ENCODE measurements at regions not wholly inside any gene's neighbourhood (a gene's known extent, or its start where the extent isn't known, plus 50 kb on each side); places are given as distances from the start of the nearest gene placed in this dataset.

DNA sequence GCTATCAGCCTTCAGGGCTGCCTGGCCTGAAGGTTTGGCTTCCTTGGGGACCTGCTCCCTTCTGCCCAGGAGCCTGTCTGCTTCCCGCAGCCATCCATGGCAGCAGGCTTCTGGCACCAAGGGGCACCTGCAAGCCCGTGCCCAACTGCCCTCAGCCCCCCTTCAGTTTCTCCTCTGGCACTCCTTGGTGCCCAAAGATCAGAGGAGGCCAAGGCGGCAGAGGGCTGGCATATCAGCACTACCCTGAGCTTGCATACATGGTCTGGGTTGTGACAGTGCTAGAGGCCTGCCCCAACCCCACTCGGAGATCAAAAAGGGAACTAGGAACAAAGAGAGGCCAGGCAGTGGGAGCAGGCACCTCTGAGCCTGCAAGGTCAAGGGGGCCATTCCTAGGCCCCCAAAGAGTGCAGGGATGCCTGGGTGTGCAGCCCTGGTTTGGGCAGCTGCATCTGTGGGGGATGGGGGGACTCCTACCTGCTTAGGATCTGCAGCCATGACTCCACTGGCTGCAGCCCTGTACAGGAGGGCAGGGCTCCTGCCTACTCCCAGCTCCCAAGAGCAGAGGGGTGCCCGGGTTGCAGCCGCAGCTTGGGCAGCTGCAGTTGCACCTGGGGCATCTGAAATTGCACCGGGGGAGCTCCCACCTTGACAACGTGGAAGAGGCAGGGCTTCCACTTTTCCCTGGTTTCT lies 76.2 kb upstream of the TP63 start:
- DNase-seq (ENCODE audit: low read depth in 2 of 2), result no peak

DNA sequence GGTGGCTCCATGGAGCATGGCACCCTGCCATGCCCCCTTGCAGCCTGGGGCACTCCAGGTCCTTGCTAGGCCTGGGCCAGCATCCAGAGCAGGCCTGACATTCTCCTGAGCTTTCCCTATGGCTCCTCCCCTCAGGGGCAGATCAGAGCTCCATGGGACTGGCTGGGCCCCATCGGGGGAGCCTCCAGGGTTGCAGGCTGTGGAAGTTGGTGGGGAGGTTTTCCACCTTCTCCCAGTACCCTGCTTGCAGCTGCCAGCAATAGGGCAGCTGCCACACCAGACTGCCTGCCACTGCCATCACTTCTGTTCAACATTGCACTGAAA lies 75.7 kb upstream of the TP63 start:
- DNase-seq (ENCODE audit: low read depth in 2 of 2), result no peak

DNA sequence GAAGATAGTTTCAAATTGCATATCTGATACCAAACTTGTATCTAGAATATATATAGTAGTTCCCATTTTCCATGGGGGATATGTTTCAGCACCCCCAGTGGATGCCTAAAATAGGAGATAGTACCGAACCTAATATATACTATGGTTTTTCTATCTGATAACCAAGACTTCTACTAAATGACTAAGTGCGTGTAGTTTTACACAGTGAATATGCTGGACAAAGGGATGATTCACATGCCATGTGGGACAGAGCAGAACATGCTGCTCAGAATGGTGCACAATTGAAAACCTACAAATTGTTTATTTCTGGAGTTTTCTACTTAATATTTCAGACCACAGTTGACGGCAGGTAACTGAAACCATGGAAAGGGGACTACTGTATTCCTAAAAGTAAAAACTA lies 73.4 kb upstream of the TP63 start:
- no peak for DNase-seq (ENCODE audit: low read depth in 2 of 2)

DNA sequence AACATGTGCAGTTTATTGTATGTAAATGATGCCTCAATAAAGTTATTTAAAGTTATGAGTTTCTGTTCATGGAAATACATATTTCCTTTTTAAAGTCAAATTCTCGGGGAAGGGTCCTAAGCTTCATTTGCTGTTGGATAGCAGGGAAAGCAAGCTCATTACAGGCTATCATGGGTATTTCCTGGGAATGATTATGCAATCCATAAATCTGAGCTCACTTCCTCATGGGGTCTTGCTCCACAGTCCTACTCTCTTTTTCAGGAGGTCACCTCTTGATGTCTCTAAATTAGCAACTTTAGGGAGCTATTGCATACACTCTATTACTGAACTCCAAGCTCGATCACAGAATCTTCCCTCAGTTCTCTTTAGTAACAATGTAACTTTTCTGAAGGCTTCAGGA lies 69.9 kb upstream of the TP63 start:
- no peak for DNase-seq (ENCODE audit: low read depth in 2 of 2)

DNA sequence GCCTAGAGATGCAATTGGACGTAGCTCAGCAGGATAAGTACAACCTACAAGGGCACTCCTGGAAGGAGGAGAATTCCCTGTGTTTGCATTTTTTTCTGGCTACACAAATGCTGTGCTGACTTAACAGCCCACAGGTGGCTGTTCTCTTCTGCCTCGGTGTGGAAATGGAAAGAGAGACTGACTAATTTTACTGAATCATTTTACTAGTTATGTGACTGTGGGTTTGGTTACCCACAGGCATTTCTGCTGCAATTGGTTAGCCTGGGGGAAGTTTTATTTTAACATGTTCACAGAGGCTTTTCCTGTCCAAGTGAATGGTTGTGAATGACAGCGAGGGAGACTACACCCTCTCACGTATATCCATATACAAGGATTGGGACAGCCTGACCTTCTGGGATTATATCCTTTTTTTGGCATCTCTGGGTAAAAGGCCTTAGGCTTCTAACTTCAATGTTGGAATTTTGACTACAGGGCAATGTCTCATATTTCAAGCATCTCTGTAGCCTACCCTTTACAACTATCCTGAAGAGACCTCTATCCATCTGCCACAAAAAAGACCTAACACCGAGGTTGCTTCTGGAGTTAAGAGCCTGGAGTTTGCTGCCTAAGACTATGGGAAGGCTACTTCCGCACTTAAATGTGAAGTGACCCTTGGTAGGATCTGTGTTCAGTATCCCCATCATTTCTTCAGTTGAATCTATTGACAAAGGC lies 67.2 kb upstream of the TP63 start:
- no peak for DNase-seq (ENCODE audit: low read depth in 2 of 2)

DNA sequence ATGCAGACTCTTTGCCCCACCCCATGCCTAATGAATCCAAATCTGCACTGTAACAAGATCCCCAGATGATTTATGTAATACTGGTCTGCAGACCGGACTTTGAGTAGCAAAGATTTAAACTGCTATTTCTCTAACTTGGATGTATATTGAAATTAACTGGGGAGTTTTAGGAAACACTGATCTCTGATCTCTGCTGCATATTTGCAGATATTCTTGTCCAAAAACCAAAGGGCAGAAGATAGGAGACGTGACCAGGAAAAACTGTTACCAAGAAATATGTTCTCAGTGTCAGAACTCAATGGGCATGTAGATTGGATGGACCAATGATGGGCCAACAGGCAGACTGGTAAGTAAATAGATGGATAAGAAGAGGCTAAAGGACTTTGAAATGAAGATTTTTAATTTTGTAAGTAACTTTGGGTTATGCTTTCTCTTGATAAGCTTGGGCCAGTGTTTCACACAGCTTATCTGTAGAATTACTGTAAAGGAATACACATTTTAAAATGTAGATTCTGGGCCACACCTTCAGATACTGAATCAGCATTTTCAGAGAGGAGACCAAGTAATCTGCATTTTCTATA lies 64.5 kb upstream of the TP63 start:
- DNase-seq (ENCODE audit: low read depth in 2 of 2), result no peak

DNA sequence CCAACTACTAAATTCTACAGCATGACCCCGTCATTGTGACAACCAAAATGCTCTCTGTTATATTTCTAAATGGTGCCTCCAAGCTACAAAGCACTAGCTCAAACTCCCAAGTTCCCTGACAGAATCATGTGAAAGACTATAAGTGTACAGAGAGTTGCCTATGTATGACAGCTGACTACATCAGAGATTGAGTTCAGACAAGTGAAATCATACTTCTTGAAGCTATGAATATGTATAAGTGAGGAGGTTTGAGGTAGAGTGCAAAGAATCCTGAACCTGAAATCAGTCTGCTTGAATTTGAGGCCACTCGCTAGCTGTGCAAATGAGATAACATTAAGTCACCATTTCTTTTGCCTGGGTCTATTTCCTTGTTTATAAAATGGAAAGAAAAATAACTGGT lies 63.9 kb upstream of the TP63 start:
- DNase-seq (ENCODE audit: low read depth in 2 of 2), result no peak

DNA sequence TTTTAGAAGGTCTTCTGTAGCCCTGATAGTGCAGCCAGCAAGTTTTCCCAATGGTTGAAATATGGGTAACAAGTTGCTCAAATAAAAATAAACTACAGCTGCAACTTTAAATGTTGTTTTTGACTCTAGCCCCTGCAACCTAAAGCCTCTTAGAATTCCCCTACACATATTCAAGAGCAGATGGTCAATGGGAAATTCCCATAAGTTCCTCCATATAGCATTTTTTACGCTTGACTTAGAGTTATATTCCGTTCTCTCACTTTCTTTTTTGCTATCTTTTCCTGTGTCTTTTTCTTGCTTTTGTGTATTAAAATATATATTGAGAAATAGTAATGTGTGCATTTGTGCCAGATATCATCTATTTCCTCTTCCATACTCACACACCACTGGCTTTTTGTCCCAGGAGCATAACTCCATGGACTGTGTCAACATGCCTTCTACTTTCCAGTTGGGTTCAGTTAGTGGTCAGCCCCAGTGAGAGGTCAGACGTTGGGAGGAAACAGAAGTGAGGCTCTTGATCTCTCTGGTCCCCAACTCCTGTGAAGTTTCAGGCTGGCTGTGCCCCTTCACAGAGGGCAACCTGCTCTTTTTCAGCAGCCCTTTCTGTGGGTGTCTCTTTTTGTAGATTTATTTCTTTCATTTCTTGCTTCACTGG lies 63.3 kb upstream of the TP63 start:
- no peak for DNase-seq (ENCODE audit: low read depth in 2 of 2)

DNA sequence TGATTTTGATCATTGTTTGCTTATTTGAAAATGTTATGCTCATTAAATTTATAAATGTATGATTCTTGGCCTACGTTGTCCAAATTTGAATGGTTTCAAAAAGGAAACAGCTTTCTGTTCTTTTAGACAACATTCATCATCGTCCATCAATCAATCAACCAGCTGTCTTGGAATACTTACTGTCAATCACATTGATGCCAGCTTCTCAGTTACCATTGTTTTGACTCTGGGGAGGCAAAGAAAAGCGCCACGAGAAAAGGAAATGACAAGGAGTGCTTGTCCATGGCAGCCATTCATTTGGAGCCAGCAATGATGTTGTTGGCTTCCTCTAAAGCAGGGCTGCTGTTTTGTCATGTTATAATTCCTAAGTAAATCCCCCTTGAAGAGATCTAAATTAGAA lies 62.2 kb upstream of the TP63 start:
- DNase-seq (ENCODE audit: low read depth in 2 of 2), result no peak

DNA sequence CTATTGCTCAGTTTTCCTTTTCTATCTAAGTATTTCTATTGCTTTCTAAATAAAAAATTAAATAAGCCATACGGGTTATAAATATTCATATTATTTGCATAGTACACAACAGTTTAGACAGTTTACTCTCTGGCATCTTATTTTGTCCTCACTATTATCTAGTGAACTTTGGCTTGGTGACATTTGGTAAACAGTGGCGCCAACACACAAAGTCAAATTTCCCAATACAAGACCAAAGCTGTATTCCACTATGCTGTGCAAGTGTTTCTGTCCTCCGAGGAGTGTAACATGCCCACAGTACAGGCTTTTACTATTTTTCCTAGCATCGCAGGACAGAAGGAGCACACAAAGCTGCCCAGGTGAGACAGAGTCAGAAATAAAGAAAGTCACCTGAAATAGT lies 61.7 kb upstream of the TP63 start:
- no peak for DNase-seq (ENCODE audit: low read depth in 2 of 2)

DNA sequence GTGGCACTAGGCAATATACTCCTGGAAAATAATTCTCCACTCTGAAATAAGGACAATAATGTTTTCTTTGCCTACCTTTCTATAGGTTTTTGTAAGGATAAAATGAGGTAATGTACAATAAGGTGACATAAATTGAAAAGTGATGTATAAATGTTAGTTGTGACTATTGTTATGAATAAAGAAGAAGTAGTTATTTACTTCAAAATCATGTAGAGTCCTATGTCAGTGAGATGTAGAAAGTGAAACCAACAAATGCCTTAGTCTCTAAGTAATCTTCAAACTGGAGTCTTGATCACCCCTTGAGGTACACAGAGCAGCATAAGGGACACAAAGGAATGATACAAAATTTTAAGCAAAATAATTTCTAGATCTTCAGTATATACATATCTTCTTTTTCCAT lies 60.3 kb upstream of the TP63 start:
- no peak for DNase-seq (ENCODE audit: low read depth in 2 of 2)

DNA sequence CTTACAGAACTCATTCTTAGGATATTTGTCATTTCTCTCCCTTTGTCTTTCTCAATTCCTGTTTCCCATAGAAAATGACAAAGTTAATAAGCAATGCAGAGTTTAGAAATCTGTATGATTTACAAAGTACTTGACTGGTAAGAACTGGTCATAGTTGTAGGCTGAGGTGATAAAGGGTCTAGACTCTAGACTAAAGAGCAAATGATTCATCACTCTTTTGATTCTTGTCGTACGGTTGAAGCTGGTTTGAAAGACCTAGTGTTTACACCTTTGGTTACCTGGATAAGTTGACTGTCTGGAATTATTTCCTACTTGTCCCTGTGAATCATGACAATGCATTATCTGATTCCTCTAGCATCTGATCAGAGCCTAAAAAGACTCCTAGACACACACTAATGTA lies 58.9 kb upstream of the TP63 start:
- DNase-seq (ENCODE audit: low read depth in 2 of 2), result no peak

DNA sequence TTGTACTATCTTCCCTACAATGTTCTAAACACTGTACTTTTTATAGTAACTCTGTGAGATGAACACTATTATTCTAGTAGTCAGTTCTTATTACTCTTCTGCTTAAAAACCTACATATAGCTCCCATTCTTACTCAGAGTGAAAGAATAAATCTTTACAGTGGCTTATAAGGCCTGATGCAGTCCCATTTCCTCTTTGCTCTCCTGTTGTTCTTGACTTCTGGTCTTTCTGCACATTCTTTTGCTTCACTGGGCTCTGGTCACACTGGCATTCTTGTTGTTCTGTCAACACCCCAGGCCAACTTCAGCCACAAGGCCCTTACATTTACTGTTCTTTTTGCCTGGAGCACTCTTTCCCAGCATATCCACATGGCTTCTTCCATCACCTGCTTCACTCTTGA lies 58.2 kb upstream of the TP63 start:
- no peak for DNase-seq (ENCODE audit: low read depth in 2 of 2)

DNA sequence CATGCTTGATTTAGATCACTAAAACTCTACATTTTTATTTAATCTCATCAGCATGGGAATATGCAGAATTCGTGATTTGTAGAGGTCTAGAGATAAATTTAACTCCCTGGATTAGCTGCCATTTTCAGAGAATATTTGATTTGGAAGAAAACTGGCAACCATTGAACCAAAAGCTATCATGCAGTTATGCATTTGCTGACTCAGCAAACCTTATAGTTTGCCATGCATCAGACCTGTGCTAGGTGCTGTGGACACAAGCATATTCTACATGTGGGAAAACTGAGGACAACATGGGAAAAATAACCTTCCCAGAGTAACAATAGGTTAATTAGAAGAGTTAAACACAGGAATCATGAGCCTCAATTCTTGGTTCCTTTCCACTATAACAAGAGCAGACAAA lies 54.7 kb upstream of the TP63 start:
- no peak for DNase-seq (ENCODE audit: low read depth in 2 of 2)

DNA sequence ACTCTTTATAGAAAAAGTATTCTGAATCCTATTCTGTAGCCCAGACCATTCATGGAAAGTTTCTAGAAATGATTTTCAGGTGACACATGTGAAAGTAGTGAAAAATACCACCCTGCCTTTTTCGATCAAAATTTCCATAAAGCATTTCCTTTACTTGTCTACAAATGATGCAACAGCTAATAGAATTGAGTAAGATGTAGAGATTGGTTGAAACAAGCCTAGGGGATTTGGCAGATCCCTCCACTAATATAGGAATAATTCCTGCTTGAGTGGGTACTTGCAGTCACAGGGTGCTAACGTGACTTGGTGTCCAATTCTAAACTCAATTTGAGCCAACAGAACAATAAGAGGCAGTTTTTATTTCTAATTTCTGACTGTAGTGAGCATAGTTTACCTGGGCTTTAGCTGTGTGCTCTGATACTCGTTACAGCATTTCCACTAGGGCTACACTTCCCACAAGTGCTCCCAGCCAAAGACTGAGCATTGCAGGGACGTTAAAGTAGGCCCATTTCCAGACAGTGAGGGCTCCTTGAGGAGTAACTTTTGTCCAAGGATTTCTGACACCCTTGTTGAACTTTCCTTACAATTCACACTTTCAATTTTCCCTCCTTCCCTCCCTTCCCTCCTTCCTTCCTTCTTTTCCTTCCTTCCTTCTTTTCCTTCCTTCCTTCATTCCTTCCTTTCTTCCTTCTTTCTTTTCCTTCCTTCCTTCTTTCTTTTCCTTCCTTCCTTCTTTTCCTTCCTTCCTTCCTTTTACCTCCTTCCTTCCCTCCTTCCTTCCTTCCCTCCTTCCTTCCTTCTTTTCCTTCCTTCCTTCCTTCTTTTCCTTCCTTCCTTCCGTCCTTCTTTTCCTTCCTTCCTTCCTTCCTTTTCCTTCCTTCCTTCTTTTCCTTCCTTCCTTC lies 53.9 kb upstream of the TP63 start:
- DNase-seq (ENCODE audit: low read depth in 2 of 2), result no peak

DNA sequence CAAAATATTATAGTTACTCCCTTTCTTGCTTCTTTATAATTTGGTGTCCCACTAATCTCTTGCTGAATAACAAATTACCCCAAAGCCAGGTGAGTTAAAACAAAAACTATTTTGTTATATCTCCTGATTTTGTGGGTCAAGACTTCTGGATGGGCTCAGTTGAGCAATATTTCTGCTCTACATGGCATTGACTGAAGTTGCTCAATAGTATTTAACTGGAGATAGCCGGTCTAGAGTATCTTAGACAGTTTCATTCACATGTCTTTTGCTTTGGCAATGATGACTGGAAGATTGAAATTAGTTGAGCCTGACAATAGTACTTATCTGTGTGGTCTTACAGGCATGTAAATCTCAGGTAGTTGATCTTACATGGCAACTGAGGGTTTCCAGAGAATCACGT lies 51.0 kb upstream of the TP63 start:
- no peak for DNase-seq (ENCODE audit: low read depth in 2 of 2)
